OCI-LY3 (cell line): ENCODE measurements at regions not wholly inside any gene's neighbourhood (a gene's known extent, or its start where the extent isn't known, plus 50 kb on each side); places are given as distances from the start of the nearest gene placed in this dataset.

Source experiments
- CTCF ChIP-seq: fragments of 200-600, 300-600 bp; sonication (generic); IDR thresholded peaks from 2 replicates; pipeline ENCODE4 v1.5.1; 2014; ENCODE audit warnings: antibody characterized with exemption, low read length, low read depth
- EZH2phosphoT487 ChIP-seq: fragments of 200-600 bp; shearing (Covaris generic); IDR thresholded peaks from 2 replicates; pipeline ENCODE4 v1.6.1; 2018; ENCODE audit warnings: antibody characterized with exemption, mixed run types, low read depth

DNA sequence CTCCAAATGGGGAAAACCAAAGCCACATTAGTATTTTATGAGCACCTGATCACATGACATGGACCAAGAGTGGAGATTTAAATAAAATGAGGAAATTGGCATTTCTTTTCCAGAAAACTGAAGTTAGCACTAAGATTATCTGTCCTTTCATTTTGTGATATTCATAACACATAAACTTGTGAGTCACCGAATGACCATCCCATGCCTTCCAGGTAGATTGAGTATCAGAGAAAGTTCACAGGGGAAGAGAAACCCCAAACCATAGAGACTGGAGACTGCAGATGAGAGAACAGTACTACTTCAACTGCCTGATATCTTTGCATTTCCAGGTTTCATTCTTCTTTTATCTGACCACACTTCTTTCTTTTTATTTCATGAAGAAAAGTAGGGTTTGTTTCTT lies 176.3 kb upstream of the LRP1B start:
- TF ChIP-seq CTCF (no peak), EZH2phosphoT487 (no peak)
